ENCODE measurements at regions not wholly inside any gene's neighbourhood (a gene's known extent, or its start where the extent isn't known, plus 50 kb on each side); places are given as distances from the start of the nearest gene placed in this dataset.

DNA sequence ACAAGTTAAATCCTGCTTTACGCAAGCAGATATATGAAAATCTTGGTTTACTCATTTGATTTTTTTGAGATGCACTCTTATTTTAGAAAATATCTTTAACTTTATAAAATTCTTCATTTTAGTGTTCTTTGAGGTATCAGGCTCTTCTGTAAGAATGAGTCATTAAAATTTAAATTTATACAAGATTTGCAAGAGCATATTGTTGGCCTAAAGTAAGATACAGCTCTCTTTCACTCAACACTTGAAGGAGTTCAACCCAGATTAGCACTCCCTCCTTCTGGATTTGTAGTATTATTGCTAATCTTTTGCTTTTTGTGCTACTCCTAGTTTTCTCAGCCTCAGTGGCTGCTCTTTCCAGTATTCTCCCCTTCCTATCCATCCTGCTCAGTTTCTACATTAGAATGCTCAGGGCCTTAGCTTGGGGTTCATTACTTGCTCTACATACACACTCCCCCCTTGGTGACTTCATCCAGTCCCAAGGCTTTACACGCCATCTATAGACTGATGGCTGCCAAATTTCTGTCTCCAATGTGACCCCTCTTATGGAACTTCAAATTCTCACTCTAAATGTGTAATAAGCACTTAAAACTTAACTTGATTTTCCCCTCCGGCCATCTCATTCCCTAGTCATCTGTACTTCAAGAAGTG, 425.3 kb upstream of the FANCL start:
- no peak for TF ChIP-seq TAF7 (optimal IDR thresholded peaks at IDR 0.05; ENCODE audit: borderline replicate concordance, low read depth, low read length)
- TF ChIP-seq SP2 (IDR thresholded peaks at IDR 0.05; ENCODE audit: low read length) = no peak
- no peak for TF ChIP-seq RAD21 (IDR thresholded peaks at IDR 0.05 in 1 of 2, conservative IDR thresholded peaks at IDR 0.05 in 1 of 2; ENCODE audit: low read depth in 2 of 2, low read length in 2 of 2)
- TF ChIP-seq, protein P1, sequence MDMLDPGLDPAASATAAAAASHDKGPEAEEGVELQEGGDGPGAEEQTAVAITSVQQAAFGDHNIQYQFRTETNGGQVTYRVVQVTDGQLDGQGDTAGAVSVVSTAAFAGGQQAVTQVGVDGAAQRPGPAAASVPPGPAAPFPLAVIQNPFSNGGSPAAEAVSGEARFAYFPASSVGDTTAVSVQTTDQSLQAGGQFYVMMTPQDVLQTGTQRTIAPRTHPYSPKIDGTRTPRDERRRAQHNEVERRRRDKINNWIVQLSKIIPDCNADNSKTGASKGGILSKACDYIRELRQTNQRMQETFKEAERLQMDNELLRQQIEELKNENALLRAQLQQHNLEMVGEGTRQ (IDR thresholded peaks at IDR 0.05; ENCODE audit: low read length) = no peak
- no peak for TF ChIP-seq CHD2 (IDR thresholded peaks at IDR 0.05; ENCODE audit: low read length)
